Fibroblast of lung (primary cell): ENCODE measurements at regions not wholly inside any gene's neighbourhood (a gene's known extent, or its start where the extent isn't known, plus 50 kb on each side); places are given as distances from the start of the nearest gene placed in this dataset.

ENCODE experiments used
- DNase-seq, 2 donors: peaks; one replicate each; pipeline versions ENCODE4 v3.0.0 to v3.0.0-alpha.2; 2010; ENCODE audit warnings: low read depth in 2 of 2
- H2AFZ ChIP-seq: 2 replicates; pipeline ENCODE4 v1.5.1; 2012; ENCODE audit warnings: low read length, control low read depth, inconsistent platforms
- H3K27ac ChIP-seq: 2 replicates; pipeline ENCODE4 v1.5.1; 2011; ENCODE audit warnings: low read length, control low read depth; ENCODE audit not compliant: insufficient read depth
- H3K27me3 ChIP-seq: 2 replicates; pipeline ENCODE4 v1.5.1; 2011; ENCODE audit warnings: mild to moderate bottlenecking, low read length; ENCODE audit not compliant: control insufficient read depth, insufficient read depth
- H3K36me3 ChIP-seq: 2 replicates; pipeline ENCODE4 v1.5.1; 2011; ENCODE audit warnings: low read length; ENCODE audit not compliant: control insufficient read depth, insufficient read depth
- H3K4me1 ChIP-seq: 2 replicates; pipeline ENCODE4 v1.5.1; 2011; ENCODE audit warnings: low read length; ENCODE audit not compliant: control insufficient read depth, insufficient read depth; ENCODE audit errors: extremely low read depth
- H3K4me2 ChIP-seq: 2 replicates; pipeline ENCODE4 v1.5.1; 2011; ENCODE audit warnings: low read length, control low read depth; ENCODE audit not compliant: insufficient read depth; ENCODE audit errors: extremely low read depth
- H3K4me3 ChIP-seq, 4 experiments: fragments of 200-600 bp in 1 of 4; sonication (generic) in 1 of 4; replicated peaks in 1 of 4; 2 replicates each; pipeline ENCODE4 v1.5.1; 2011 to 2016; ENCODE audit warnings: low read length in 4 of 4, low read depth in 3 of 4, mild to moderate bottlenecking in 3 of 4, control low read depth in 2 of 4, inconsistent platforms in 1 of 4, mixed read lengths in 1 of 4; ENCODE audit not compliant: insufficient read depth in 1 of 4; ENCODE audit errors: control extremely low read depth in 1 of 4
- H3K79me2 ChIP-seq: 2 replicates; pipeline ENCODE4 v1.5.1; 2012; ENCODE audit warnings: mild to moderate bottlenecking, low read length, inconsistent platforms; ENCODE audit not compliant: control insufficient read depth, insufficient read depth
- H3K9ac ChIP-seq: 2 replicates; pipeline ENCODE4 v1.5.1; 2011; ENCODE audit warnings: mild to moderate bottlenecking, low read length, control low read depth; ENCODE audit not compliant: insufficient read depth
- H3K9me3 ChIP-seq: 2 replicates; pipeline ENCODE4 v1.5.1; 2012; ENCODE audit warnings: low read depth, low read length; ENCODE audit not compliant: control insufficient read depth, insufficient read depth
- H4K20me1 ChIP-seq: 2 replicates; pipeline ENCODE4 v1.5.1; 2011; ENCODE audit warnings: low read length; ENCODE audit not compliant: control insufficient read depth, insufficient read depth; ENCODE audit errors: extremely low read depth
- EZH2 ChIP-seq: IDR thresholded peaks from 2 replicates; pipeline ENCODE4 v1.5.1; 2012; ENCODE audit warnings: low read length, control low read depth, mild to moderate bottlenecking; ENCODE audit errors: missing control alignments
- TF ChIP-seq, protein P1 (sequence below), 2 donors: IDR thresholded peaks in 1 of 2; conservative IDR thresholded peaks in 1 of 2; 1 replicate in 1 of 2; 2 replicates in 1 of 2; pipeline ENCODE4 v1.5.1; 2011 to 2012; ENCODE audit warnings: low read length in 2 of 2, control low read depth in 1 of 2, inconsistent platforms in 1 of 2, low read depth in 1 of 2, mild to moderate bottlenecking in 1 of 2

DNA sequence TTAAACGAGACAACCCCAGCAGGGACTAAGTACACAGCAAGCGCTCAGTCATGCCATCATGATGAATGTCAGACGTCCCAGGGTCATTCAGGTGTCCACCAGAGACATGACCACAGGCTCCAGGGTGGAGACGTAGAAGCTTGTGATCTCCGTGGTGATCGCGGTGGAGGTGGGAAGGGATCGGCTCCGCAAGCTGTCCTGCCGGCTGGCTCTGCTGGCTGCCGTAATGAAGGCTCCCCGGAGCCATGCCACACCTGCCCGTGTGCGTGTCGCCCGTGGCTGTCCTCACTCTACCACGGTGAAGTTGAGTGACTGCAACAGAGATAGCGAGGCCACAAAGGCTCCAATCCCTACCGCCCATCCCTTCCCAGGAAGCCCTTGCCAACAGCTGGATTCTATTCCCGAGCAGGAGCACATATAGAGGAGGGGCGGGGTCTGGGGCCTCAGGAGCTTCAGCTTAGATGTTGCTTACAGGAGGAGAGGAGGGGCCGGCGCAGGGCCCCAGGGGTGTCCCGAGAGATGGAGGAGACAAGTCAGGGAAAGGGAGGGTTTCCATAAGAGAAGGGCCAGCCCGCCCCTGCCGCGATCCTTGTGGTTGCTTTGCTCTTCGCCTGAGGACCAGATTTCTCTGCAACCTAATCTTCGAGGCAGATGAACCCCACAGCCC is 332.6 kb upstream of the SFSWAP start:
- Histone ChIP-seq H3K9me3 (no peaks in the 10 kb centered on the region), H3K79me2 (no peaks in the 10 kb centered on the region), H3K4me3 (no peak overlapping the region), H3K27me3 (no peaks in the 10 kb centered on the region), H3K4me2 (no peak overlapping the region), H3K36me3 (no peaks in the 10 kb centered on the region), H3K4me1 (no peaks in the 10 kb centered on the region), H3K27ac (no peak overlapping the region), H4K20me1 (no peaks in the 10 kb centered on the region), H3K9ac (no peak overlapping the region), H2AFZ (no peak overlapping the region)
- no peak for DNase-seq
- no peak for TF ChIP-seq EZH2
- TF ChIP-seq, protein P1, sequence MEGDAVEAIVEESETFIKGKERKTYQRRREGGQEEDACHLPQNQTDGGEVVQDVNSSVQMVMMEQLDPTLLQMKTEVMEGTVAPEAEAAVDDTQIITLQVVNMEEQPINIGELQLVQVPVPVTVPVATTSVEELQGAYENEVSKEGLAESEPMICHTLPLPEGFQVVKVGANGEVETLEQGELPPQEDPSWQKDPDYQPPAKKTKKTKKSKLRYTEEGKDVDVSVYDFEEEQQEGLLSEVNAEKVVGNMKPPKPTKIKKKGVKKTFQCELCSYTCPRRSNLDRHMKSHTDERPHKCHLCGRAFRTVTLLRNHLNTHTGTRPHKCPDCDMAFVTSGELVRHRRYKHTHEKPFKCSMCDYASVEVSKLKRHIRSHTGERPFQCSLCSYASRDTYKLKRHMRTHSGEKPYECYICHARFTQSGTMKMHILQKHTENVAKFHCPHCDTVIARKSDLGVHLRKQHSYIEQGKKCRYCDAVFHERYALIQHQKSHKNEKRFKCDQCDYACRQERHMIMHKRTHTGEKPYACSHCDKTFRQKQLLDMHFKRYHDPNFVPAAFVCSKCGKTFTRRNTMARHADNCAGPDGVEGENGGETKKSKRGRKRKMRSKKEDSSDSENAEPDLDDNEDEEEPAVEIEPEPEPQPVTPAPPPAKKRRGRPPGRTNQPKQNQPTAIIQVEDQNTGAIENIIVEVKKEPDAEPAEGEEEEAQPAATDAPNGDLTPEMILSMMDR (conservative IDR thresholded peaks at IDR 0.05 in 1 of 2, IDR thresholded peaks at IDR 0.05 in 1 of 2; ENCODE audit: low read depth in 1 of 2, low read length in 2 of 2): no peak

DNA sequence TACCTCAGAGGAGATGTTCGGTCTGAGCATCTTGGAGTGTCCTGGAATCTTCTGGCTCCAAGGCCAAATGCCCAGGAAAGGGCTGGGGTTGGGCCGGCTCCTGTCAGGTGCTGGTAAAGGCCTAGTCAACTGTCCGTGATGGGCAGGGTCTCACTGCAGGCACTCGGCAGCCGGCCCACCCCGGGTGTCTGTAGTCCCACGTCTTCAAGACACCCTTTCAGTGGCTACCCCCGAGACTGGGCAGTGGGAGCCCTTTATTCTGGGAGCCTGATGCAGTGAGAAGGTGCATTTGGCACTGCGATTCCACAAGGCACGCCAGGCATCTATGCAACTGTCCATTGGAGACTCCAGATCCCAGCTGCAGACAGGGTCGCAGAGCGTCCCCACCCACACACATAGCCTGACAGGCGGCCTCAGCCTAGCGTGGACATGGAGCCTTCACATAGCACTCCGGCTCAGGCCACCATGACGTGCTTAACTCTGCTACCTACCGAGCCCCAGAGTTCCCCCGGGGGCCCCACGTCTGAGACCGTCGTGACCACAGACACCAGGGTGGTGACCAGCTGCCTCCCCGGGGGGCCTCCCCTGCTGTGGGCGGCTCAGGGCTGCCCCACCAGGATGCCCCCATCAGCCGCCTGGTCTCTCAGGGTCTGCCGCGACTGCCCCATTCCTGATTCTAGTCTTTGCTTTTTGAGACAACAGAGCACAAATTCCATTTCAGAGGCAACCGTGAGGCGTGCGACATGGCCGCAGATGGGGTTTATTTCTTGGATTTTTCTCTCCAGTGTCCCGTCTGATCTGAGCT is 331.8 kb upstream of the SFSWAP start:
- Histone ChIP-seq H3K9me3 (no peaks in the 10 kb centered on the region), H3K9ac (no peak overlapping the region), H3K79me2 (no peaks in the 10 kb centered on the region), H3K36me3 (no peaks in the 10 kb centered on the region), H4K20me1 (no peaks in the 10 kb centered on the region), H3K27ac (no peak overlapping the region), H3K4me1 (no peaks in the 10 kb centered on the region), H3K27me3 (no peaks in the 10 kb centered on the region), H2AFZ (no peak overlapping the region), H3K4me3 (no peak overlapping the region), H3K4me2 (no peak overlapping the region)
- no peak for DNase-seq
- TF ChIP-seq EZH2: no peak
- TF ChIP-seq, protein P1 (conservative IDR thresholded peaks at IDR 0.05 in 1 of 2, IDR thresholded peaks at IDR 0.05 in 1 of 2; ENCODE audit: low read depth in 1 of 2, low read length in 2 of 2): no peak

DNA sequence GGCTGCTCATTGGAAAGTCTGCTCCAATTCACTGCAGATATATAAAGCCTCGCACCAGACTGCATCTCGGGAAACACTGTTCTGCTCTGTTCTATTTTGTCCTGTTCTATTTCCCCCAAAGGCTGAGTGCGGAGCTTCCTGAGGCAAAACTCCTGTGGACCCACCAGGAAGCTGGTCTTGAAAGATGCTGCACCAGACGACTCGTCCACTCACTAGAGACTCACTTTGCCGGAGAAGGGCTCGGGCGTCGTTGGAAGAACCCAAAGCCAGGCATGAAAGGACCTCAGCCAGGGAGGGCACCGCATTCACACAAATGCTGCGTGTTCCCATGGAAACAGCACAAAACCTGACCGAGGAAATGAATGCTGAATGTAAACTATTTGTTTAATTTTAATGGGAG is 331.2 kb upstream of the SFSWAP start:
- Histone ChIP-seq H3K9me3 (no peaks in the 10 kb centered on the region), H3K4me1 (no peaks in the 10 kb centered on the region), H3K4me3 (no peak overlapping the region), H2AFZ (no peak overlapping the region), H3K4me2 (no peak overlapping the region), H3K9ac (no peak overlapping the region), H4K20me1 (no peaks in the 10 kb centered on the region), H3K79me2 (no peaks in the 10 kb centered on the region), H3K27ac (no peak overlapping the region), H3K27me3 (no peaks in the 10 kb centered on the region), H3K36me3 (no peaks in the 10 kb centered on the region)
- TF ChIP-seq EZH2: no peak
- TF ChIP-seq, protein P1 (conservative IDR thresholded peaks at IDR 0.05 in 1 of 2, IDR thresholded peaks at IDR 0.05 in 1 of 2; ENCODE audit: low read depth in 1 of 2, low read length in 2 of 2): no peak
- no peak for DNase-seq
